PC-3 (cell line): ENCODE measurements at regions not wholly inside any gene's neighbourhood (a gene's known extent, or its start where the extent isn't known, plus 50 kb on each side); places are given as distances from the start of the nearest gene placed in this dataset.

Source experiments
- ATAC-seq: fragments of 200-7000 bp; cut with Tn5 transposase; 2 replicates; pipeline ENCODE4 v1.9.1; 2020; ENCODE audit warnings: mild to moderate bottlenecking, moderate library complexity
- BruUV-seq: library from RNA; stranded (reverse); fragments of 400-500 nt; replicated peaks from 2 replicates; lab custom pipeline; 2021; lab: Mats Ljungman, UMichigan
- CTCF ChIA-PET: fragments of 300-600 bp; sonication (Branson Sonifier 250); formaldehyde crosslinking; loops from one replicate; lab custom pipeline; 2022; ENCODE audit warnings: antibody characterized with exemption; lab: Charles Lee
- POLR2A ChIA-PET: fragments of 300-600 bp; sonication (Branson Sonifier 250); formaldehyde crosslinking; loops from one replicate; lab custom pipeline; 2022; ENCODE audit warnings: antibody characterized with exemption; ENCODE audit not compliant: unreplicated experiment; lab: Charles Lee
- DNase-seq: peaks from one replicate; pipeline ENCODE4 v3.0.0-alpha.2; 2015
- H2AFZ ChIP-seq: fragments of 300-600 bp; sonication (generic); 2 replicates; pipeline ENCODE4 v1.6.0; 2016; ENCODE audit warnings: antibody characterized with exemption, low read length
- H3F3A ChIP-seq: fragments of 300-600 bp; sonication (generic); one replicate; pipeline ENCODE4 v1.6.0; 2017; ENCODE audit warnings: antibody characterized with exemption, low read length, control low read depth, mild to moderate bottlenecking; ENCODE audit not compliant: unreplicated experiment
- H3K27ac ChIP-seq: fragments of 300-600 bp; sonication (generic); 2 replicates; pipeline ENCODE4 v1.5.1; 2016; ENCODE audit warnings: mild to moderate bottlenecking, low read length
- H3K27me3 ChIP-seq: fragments of 300-600 bp; sonication (generic); 2 replicates; pipeline ENCODE4 v1.6.1; 2016; ENCODE audit warnings: low read length, mixed read lengths
- H3K36me3 ChIP-seq: fragments of 300-600 bp; sonication (generic); 2 replicates; pipeline ENCODE4 v1.6.1; 2016; ENCODE audit warnings: low read depth, mixed run types, low read length, mixed read lengths
- H3K4me1 ChIP-seq: fragments of 300-600 bp; sonication (generic); 2 replicates; pipeline ENCODE4 v1.5.1; 2016; ENCODE audit warnings: low read length; ENCODE audit not compliant: insufficient read depth
- H3K4me2 ChIP-seq: fragments of 300-600 bp; sonication (generic); 2 replicates; pipeline ENCODE4 v1.6.0; 2016; ENCODE audit warnings: low read length
- H3K4me3 ChIP-seq: fragments of 300-600 bp; sonication (generic); 2 replicates; pipeline ENCODE4 v1.5.1; 2016; ENCODE audit warnings: mild to moderate bottlenecking, low read length, mixed read lengths
- H3K79me2 ChIP-seq: fragments of 300-600 bp; sonication (generic); 2 replicates; pipeline ENCODE4 v1.6.1; 2017; ENCODE audit warnings: low read length, mixed read lengths
- H3K9ac ChIP-seq: fragments of 300-600 bp; sonication (generic); 2 replicates; pipeline ENCODE4 v1.6.0; 2016; ENCODE audit warnings: mild to moderate bottlenecking, low read length
- H3K9me2 ChIP-seq: fragments of 300-600 bp; sonication (generic); replicated peaks from 2 replicates; pipeline ENCODE4 v1.6.1; 2016; ENCODE audit warnings: mixed run types, low read length, mixed read lengths
- H3K9me3 ChIP-seq: fragments of 300-600 bp; sonication (generic); 2 replicates; pipeline ENCODE4 v1.6.1; 2016; ENCODE audit warnings: low read length, mixed read lengths
- H4K20me1 ChIP-seq: fragments of 300-600 bp; sonication (generic); 2 replicates; pipeline ENCODE4 v1.6.1; 2016; ENCODE audit warnings: low read length, mixed read lengths
- CTCF ChIP-seq: fragments of 300-600 bp; sonication (generic); conservative IDR thresholded peaks from 2 replicates; pipeline ENCODE4 v1.5.1; 2017; ENCODE audit warnings: antibody characterized with exemption, low read depth, mild to moderate bottlenecking, low read length
- EZH2 ChIP-seq: fragments of 300-600 bp; sonication (generic); IDR thresholded peaks from one replicate; pipeline ENCODE4 v1.6.1; 2017; ENCODE audit warnings: antibody characterized with exemption, mild to moderate bottlenecking, low read length; ENCODE audit not compliant: unreplicated experiment
- EZH2phosphoT487 ChIP-seq: fragments of 300-600 bp; sonication (generic); IDR thresholded peaks from 2 replicates; pipeline ENCODE4 v1.6.1; 2018; ENCODE audit warnings: mild to moderate bottlenecking, antibody characterized with exemption, low read length, borderline replicate concordance
- intact Hi-C: fragments of 100-400 bp; cut with micrococcal nuclease; formaldehyde crosslinking; loops from 2 replicates; pipeline ENCODE4 v1.9.0; 2023

GRCh38 chr15:96595951-96596350 lies 265.5 kb downstream of the NR2F2 start:
- no peak overlapping the region for H3K9ac ChIP-seq
- H3F3A ChIP-seq = no peaks in the 10 kb centered on the region
- ChIA-PET POLR2A (no interaction called here), CTCF (no interaction called here)
- peaks cover 41% of the 10 kb centered on the region for H3K27me3 ChIP-seq
- H2AFZ ChIP-seq = no peak overlapping the region
- no TSS peak for BruUV-seq
- no peak for DNase-seq
- H3K4me1 ChIP-seq = no peaks in the 10 kb centered on the region
- no peak for TF ChIP-seq CTCF
- no peak for TF ChIP-seq EZH2
- no peak for TF ChIP-seq EZH2phosphoT487
- intact Hi-C loops = no loop called here
- H4K20me1 ChIP-seq = no peaks in the 10 kb centered on the region
- H3K9me3 ChIP-seq = no peaks in the 10 kb centered on the region
- H3K36me3 ChIP-seq = no peaks in the 10 kb centered on the region
- H3K9me2 ChIP-seq = no peaks in the 10 kb centered on the region
- H3K4me2 ChIP-seq = no peak overlapping the region
- H3K27ac ChIP-seq = no peak overlapping the region
- H3K79me2 ChIP-seq = no peaks in the 10 kb centered on the region
- ATAC-seq = no peak
- no peak overlapping the region for H3K4me3 ChIP-seq

GRCh38 chr15:96598514-96598913 lies 268.0 kb downstream of the NR2F2 start:
- Histone ChIP-seq H3K27ac (no peak overlapping the region), H3K9ac (no peak overlapping the region), H3K36me3 (no peaks in the 10 kb centered on the region), H3K4me1 (no peaks in the 10 kb centered on the region), H3K9me3 (no peaks in the 10 kb centered on the region), H3F3A (no peaks in the 10 kb centered on the region), H3K79me2 (no peaks in the 10 kb centered on the region), H2AFZ (no peak overlapping the region), H4K20me1 (no peaks in the 10 kb centered on the region), H3K4me2 (no peak overlapping the region), H3K27me3 (peaks cover 30% of the 10 kb centered on the region), H3K4me3 (no peak overlapping the region), H3K9me2 (no peaks in the 10 kb centered on the region)
- CTCF ChIA-PET = no interaction called here
- ATAC-seq = no peak
- no peak for DNase-seq
- intact Hi-C loops = no loop called here
- BruUV-seq = no TSS peak
- TF ChIP-seq CTCF = no peak
- TF ChIP-seq EZH2phosphoT487 = no peak
- POLR2A ChIA-PET = no interaction called here

GRCh38 chr15:96599268-96599667 lies 268.8 kb downstream of the NR2F2 start:
- Histone ChIP-seq H3K9me3 (no peaks in the 10 kb centered on the region), H3K79me2 (no peaks in the 10 kb centered on the region), H3K4me2 (no peak overlapping the region), H3K9ac (no peak overlapping the region), H3K36me3 (no peaks in the 10 kb centered on the region), H4K20me1 (no peaks in the 10 kb centered on the region), H3K9me2 (no peaks in the 10 kb centered on the region), H3K4me3 (no peak overlapping the region), H3K27me3 (peaks cover 29% of the 10 kb centered on the region), H3F3A (no peaks in the 10 kb centered on the region), H3K27ac (no peak overlapping the region), H3K4me1 (no peaks in the 10 kb centered on the region), H2AFZ (no peak overlapping the region)
- no peak for DNase-seq
- ATAC-seq = no peak
- BruUV-seq = no TSS peak
- ChIA-PET POLR2A (no interaction called here), CTCF (no interaction called here)
- no peak for TF ChIP-seq EZH2phosphoT487
- no peak for TF ChIP-seq EZH2
- TF ChIP-seq CTCF = no peak
- intact Hi-C loops = no loop called here
